MV-4-11 (cell line): ENCODE measurements at regions not wholly inside any gene's neighbourhood (a gene's known extent, or its start where the extent isn't known, plus 50 kb on each side); places are given as distances from the start of the nearest gene placed in this dataset.
"Not testable (repeated sequence)": the region's sequence is repeated elsewhere in the genome, so short reads cannot be mapped to it uniquely, and the experiment has no call there.

ENCODE experiments used
- DNase-seq: peaks from one replicate; lab custom pipeline; 2025; lab: John Stamatoyannopoulos, UW

DNA sequence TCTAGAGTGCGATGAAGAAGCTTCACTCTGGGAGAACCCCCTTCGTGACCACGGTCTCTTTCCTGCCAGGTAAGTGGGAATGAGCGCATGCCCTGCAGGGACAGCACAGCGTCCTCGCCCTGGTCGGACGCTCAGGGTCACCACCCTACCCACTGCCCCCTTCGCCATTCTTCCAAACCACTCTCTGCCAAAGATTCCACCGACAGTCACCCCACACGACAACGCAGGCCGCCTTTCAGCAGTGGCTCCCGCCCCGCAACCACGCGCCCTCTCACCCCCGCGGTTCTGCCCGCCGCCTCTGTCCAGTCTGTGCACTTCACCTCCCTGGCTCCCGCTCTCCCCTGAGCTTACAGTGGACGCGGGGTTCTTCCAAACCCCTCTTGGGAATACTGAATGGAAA is 82.3 kb upstream of the FCGR1A start:
- not testable (repeated sequence) for DNase-seq

DNA sequence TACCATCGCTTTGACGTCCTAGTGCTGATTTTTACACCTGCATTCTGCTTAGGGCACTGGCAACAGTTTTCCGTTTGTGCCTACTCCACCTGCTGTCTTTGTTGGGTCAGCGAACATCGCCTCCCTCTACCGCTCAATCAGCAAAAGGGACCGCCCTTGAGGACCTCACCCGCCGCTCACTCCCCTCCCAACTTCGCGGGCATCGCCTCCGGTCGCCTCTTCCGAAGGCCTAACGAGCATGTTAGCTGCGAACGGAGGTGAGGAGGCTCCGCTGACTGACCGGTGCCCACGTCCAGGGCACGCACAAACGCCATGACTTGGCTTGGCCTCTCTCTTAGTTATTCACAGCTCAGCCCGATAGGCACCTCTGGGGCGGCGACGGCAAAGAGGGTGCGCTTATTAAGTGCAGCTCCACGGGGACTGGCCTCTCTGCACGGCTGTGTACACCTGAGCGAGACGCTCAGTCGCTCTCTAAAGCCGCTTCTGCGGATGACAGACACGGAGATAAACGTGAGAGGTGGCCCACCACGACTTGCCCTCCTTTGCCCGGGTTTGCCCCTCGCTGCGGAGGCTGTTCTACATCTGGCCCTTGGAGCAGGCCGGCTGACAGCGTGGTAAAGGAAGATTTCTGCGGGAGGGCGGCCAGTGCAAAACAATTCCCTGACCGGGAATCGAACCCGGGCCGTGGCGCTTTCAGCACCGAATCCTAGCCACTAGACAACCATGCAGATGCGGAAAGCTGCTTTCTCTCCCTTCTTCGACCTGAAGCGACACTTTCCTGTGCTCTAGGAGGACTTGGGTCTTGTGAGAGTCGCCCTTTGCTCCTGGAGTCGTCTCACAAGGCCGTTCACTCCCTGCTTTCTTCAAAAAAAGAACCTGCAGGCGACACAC is 81.6 kb upstream of the FCGR1A start:
- not testable (repeated sequence) for DNase-seq

DNA sequence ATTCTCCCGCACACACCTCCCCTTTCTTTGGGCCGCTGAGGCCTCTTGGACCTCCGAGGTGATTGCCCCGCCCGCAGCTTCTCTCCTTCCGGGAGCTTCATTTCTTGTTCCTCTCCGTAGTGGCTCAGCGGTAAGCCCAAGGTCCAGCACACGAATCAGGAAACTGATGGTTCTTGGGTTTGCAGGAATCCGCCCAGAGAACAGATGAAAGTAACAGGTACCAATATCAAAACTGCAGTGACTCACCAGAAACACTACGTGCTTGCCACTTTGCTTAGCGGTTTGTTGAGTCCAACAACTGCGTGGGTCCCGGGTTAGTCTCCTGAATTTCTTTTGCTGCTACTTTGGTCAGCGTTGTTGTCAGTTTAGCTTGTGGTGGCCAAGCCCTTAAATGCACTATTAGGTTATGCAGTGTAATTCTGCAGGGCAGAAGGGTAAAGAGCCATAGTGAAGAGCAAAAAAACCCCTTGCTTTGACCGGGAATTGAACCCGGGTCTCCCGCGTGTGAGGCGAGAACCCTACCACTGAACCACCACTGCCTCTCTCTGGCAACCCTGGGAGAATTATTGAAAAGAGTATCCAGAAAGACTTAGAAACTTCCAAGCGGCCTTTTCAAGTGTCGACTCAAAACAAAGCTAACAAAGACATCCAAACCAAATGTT is 74.2 kb upstream of the FCGR1A start:
- DNase-seq, result peak; percentile 60

DNA sequence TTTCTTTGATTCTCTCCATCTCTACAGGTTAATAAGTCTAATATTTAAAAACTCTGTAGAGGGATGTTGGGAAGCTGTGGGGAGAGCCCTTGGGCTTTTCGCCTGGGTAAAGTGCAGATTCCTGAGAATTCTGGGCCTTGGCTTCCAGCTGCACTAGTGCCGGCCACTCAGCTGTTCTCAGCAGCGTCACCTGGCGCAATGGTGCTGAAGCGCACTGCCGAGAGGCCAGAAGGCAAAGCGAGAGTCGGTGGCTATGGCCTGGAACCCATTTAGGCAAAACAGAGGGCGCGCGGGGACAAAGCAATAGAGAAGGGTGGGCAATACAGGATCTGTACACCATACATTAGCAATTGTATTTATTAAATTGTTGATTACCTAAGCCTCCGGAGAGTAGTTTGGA is 70.8 kb upstream of the FCGR1A start:
- DNase-seq, result not testable (repeated sequence)

DNA sequence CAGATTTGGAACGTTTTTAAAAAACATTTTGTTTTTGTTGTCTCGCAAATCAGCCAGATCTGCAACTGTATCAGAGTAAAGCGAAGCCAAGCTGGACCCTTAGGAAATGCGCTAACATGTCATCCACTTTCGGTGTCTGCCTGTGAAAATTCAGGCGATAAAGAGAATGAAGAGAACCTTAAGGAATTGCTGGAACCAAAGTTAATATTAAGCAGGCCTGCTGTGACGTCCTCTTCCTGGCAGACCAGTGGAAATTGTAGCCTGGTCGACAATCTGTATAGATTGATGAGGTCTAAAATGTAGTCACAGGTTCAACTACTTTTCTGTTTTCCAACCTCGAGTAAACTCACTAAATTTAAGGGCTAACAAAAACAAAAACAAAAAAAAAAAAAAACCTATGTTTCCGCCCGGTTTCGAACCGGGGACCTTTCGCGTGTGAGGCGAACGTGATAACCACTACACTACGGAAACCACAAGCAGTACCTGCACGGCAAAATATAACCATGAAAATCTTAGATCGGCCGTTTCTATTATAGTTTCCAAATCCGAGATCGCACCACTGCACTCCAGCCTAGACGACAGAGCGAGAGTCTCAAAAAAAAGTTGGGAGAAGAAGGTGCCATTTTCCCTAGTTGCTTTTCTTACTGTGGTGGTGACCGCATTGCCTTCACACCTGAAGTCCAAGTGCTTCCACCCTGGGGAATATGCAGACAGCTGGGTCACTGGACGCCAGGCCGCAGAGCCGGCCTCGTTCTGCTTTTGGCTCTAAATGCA is 70.2 kb upstream of the FCGR1A start:
- peak; percentile 26 for DNase-seq

DNA sequence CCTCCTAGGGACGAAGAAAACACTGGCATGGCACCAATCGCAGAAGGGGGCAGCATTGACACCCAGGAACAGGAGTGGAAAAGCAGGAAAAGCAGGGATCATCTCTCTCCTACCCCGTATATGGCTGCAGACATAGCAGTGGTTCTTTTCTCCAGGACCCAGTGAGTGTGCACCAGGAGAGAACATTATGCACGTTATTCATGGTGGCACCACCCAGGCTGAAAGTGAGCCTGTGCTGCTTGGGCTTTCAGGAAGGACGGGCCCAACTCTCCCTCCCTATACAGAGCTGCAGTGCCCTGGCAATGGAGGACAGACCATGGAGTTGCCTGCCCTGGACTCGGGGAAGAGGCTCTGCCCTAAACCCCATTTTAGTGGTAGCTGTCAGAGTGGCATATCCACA is 69.0 kb upstream of the FCGR1A start:
- not testable (repeated sequence) for DNase-seq

DNA sequence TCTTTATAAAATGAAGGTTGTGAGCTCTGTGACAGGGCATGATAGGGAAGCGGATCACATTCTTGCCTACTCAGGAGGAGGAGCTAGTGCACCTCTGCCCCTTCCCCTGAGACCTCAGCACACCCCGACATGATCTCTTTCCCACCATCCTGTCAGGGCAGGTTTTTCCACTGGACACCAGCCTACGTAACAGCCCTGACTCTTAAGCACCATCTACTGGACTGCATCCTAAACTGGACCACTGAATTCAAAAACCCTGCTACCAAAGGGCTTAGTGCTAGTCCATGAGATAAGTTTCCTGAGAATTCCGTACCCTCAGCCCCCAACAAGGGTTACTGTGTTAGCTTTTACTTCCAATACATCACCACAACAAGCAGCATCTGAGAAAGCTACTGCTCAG is 68.5 kb upstream of the FCGR1A start:
- DNase-seq, result not testable (repeated sequence)

DNA sequence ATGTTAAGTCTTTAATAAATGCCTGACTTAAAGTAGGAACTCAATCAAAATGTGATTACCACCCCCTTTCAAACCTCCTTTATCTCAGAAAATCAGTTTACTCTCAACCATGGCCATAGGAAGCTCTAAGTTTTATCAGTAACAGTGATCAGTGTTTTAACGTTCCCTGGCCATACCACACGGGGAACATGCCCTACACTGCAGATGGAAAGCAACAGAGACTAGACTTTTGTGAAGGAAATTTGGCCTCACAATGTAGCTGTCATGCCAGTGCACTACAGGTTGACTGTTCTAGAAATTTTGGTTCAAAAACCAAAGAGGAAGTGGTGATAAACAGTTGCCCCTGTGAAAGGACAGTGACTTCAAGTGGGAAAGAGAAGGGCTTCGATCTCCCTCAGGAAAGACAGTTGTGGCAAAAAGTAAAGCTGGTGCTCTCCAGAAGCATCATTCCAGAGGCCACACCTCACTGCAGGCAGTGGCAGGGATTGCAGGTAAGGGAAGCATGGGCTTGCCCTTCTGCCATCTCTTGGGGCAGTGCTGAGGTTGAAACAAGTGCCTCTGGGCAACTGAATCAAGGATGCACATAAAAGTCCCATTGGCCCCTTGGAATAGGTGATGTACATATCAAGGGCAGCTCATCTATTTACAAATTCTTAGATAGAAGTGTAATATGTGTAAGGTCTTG is 57.7 kb upstream of the FCGR1A start:
- DNase-seq, result not testable (repeated sequence)

DNA sequence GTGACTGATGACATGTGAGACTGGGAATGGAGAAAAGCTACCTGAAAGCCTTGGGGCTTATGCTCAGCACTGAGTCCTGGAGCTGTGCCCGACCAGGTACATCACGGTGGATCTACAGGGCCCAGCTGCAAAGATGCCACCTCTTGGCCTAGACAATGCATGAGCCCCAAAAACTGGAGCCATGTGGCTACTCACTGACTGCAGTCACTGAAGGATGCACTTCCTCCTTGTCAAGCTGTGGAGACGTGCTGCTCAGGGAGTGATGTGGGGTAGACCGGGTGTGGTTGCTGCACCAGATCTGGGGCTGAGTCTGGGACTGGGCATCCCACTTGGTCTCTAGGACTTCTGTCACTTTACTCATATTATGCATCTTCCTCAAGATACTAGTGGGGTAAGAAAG is 55.8 kb upstream of the FCGR1A start:
- peak; percentile 47 for DNase-seq

DNA sequence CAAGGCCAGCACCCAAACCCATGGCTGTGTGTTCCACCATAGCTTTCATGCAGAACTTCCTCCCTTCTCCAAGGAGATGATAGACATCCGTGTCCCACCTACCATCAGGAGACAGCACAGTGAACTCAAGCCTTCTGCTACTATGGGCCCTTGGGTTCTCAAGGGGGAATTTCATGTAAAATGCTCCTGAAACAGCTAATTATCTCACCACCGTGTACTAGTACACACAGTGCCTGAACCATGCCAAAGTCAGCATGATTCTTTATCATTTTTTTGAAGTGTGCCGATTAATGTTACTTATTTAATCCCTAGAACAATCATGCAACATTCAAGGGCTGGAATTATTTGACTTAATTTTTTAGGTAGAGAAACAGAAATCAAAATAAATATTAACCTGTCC is 53.9 kb upstream of the FCGR1A start:
- not testable (repeated sequence) for DNase-seq
